ENCODE measurements at regions not wholly inside any gene's neighbourhood (a gene's known extent, or its start where the extent isn't known, plus 50 kb on each side); places are given as distances from the start of the nearest gene placed in this dataset.
A peak's percentile ranks its signal among the peaks of the same experiment; 100 is the strongest.
"Not testable (repeated sequence)": the region's sequence is repeated elsewhere in the genome, so short reads cannot be mapped to it uniquely, and the experiment has no call there.

- no peak for TF ChIP-seq EZH2 (IDR thresholded peaks at IDR 0.05)
- no peak for TF ChIP-seq EZH2phosphoT487 (IDR thresholded peaks at IDR 0.05)
- TF ChIP-seq CTCF (IDR thresholded peaks at IDR 0.05), result no peak
- H3K27me3 Mint-ChIP-seq (ENCODE audit: insufficient read depth, low read depth), result peaks cover 5% of the 10 kb centered on the region
- peaks cover 22% of the 10 kb centered on the region for H3K9me3 Mint-ChIP-seq
- H3K4me1 Mint-ChIP-seq, result no peaks in the 10 kb centered on the region
- Histone ChIP-seq H3K27me3 (no peaks in the 10 kb centered on the region), H3K79me2 (ENCODE audit: low read depth) (no peaks in the 10 kb centered on the region), H2AFZ (replicated peaks) (no peak overlapping the region), H3K4me3 (no peak overlapping the region), H3K4me2 (no peak overlapping the region), H3K9ac (no peak overlapping the region), H3K4me1 (no peaks in the 10 kb centered on the region), H3F3A (ENCODE audit: low read depth) (no peaks in the 10 kb centered on the region), H4K20me1 (ENCODE audit: low read depth) (no peaks in the 10 kb centered on the region), H3K27ac (no peak overlapping the region), H3K9me3 (ENCODE audit: low read depth) (no peaks in the 10 kb centered on the region), H3K36me3 (no peaks in the 10 kb centered on the region)
- H3K36me3 Mint-ChIP-seq, result no peaks in the 10 kb centered on the region
- no peak overlapping the region for H3K4me3 Mint-ChIP-seq
- H3K27ac Mint-ChIP-seq, result no peak overlapping the region
- DNase-seq (ENCODE audit: low spot score), result no peak
Observed at GRCh38 chr6:130725551-130725950, 101.7 kb upstream of the SMLR1 start.

- not testable (repeated sequence) for H2AFZ ChIP-seq (replicated peaks); H3K27ac ChIP-seq; H3K27me3 Mint-ChIP-seq (ENCODE audit: insufficient read depth, low read depth); H3F3A ChIP-seq (ENCODE audit: low read depth); H3K4me2 ChIP-seq; H3K4me1 ChIP-seq; H3K9ac ChIP-seq; H3K27me3 ChIP-seq; H3K4me1 Mint-ChIP-seq; H3K79me2 ChIP-seq (ENCODE audit: low read depth); H3K4me3 Mint-ChIP-seq; DNase-seq (ENCODE audit: low spot score); H3K36me3 Mint-ChIP-seq; H3K4me3 ChIP-seq; H3K9me3 ChIP-seq (ENCODE audit: low read depth); H4K20me1 ChIP-seq (ENCODE audit: low read depth); H3K36me3 ChIP-seq
- peaks cover 22% of the 10 kb centered on the region for H3K9me3 Mint-ChIP-seq
- peak overlapping the region; percentile 13 for H3K27ac Mint-ChIP-seq
Observed at GRCh38 chr6:130728064-130728463, 99.1 kb upstream of the SMLR1 start.

- Histone ChIP-seq H3K36me3 (no peaks in the 10 kb centered on the region), H3K4me3 (no peak overlapping the region), H2AFZ (replicated peaks) (no peak overlapping the region), H3K27ac (no peak overlapping the region), H3K79me2 (ENCODE audit: low read depth) (no peaks in the 10 kb centered on the region), H4K20me1 (ENCODE audit: low read depth) (no peaks in the 10 kb centered on the region), H3K27me3 (no peaks in the 10 kb centered on the region), H3K4me2 (no peak overlapping the region), H3K9me3 (ENCODE audit: low read depth) (no peaks in the 10 kb centered on the region), H3K9ac (no peak overlapping the region), H3K4me1 (no peaks in the 10 kb centered on the region), H3F3A (ENCODE audit: low read depth) (no peaks in the 10 kb centered on the region)
- H3K27ac Mint-ChIP-seq, result no peak overlapping the region
- H3K4me1 Mint-ChIP-seq, result peaks cover 7% of the 10 kb centered on the region
- no peaks in the 10 kb centered on the region for H3K36me3 Mint-ChIP-seq
- TF ChIP-seq EZH2 (IDR thresholded peaks at IDR 0.05) (no peak), EZH2phosphoT487 (IDR thresholded peaks at IDR 0.05) (no peak), CTCF (IDR thresholded peaks at IDR 0.05) (no peak)
- DNase-seq (ENCODE audit: low spot score), result no peak
- peaks cover 22% of the 10 kb centered on the region for H3K9me3 Mint-ChIP-seq
- H3K27me3 Mint-ChIP-seq (ENCODE audit: insufficient read depth, low read depth), result peaks cover 5% of the 10 kb centered on the region
- no peak overlapping the region for H3K4me3 Mint-ChIP-seq
Observed at GRCh38 chr6:130730600-130730999, 96.6 kb upstream of the SMLR1 start.

- no peaks in the 10 kb centered on the region for H3F3A ChIP-seq (ENCODE audit: low read depth)
- no peaks in the 10 kb centered on the region for H4K20me1 ChIP-seq (ENCODE audit: low read depth)
- Mint-ChIP-seq H3K9me3 (peaks cover 7% of the 10 kb centered on the region), H3K36me3 (no peaks in the 10 kb centered on the region), H3K27ac (no peak overlapping the region), H3K4me1 (peaks cover 11% of the 10 kb centered on the region), H3K4me3 (no peak overlapping the region), H3K27me3 (ENCODE audit: insufficient read depth, low read depth) (peaks cover 2% of the 10 kb centered on the region)
- H2AFZ ChIP-seq (replicated peaks), result no peak overlapping the region
- H3K27me3 ChIP-seq, result no peaks in the 10 kb centered on the region
- H3K4me3 ChIP-seq, result no peak overlapping the region
- H3K9me3 ChIP-seq (ENCODE audit: low read depth), result no peaks in the 10 kb centered on the region
- no peak overlapping the region for H3K4me2 ChIP-seq
- TF ChIP-seq EZH2phosphoT487 (IDR thresholded peaks at IDR 0.05), result no peak
- no peaks in the 10 kb centered on the region for H3K36me3 ChIP-seq
- no peak overlapping the region for H3K9ac ChIP-seq
- H3K79me2 ChIP-seq (ENCODE audit: low read depth), result no peaks in the 10 kb centered on the region
- DNase-seq (ENCODE audit: low spot score), result no peak
- no peak overlapping the region for H3K27ac ChIP-seq
- no peaks in the 10 kb centered on the region for H3K4me1 ChIP-seq
Observed at GRCh38 chr6:130734161-130734560, 93.0 kb upstream of the SMLR1 start.
